ENCODE measurements at regions not wholly inside any gene's neighbourhood (a gene's known extent, or its start where the extent isn't known, plus 50 kb on each side); places are given as distances from the start of the nearest gene placed in this dataset.

- Mint-ChIP-seq H3K36me3 (ENCODE audit: insufficient read depth, unreplicated experiment) (no peaks in the 10 kb centered on the region), H3K4me3 (ENCODE audit: unreplicated experiment) (no peak overlapping the region), H3K9me3 (ENCODE audit: unreplicated experiment) (no peaks in the 10 kb centered on the region), H3K4me1 (ENCODE audit: insufficient read depth, unreplicated experiment) (no peaks in the 10 kb centered on the region), H3K27me3 (ENCODE audit: insufficient read depth, unreplicated experiment) (no peaks in the 10 kb centered on the region), H3K27ac (ENCODE audit: low read depth, unreplicated experiment) (no peak overlapping the region)
- ChIA-PET POLR2A (interaction anchor here (0.6 kb wide), 1 partner anchor 287 kb away, joined by 3 read pairs; no protein-coding TSS in a partner anchor), CTCF (interaction anchor here (0.9 kb wide), 1 partner anchor 63 kb away, joined by 3 read pairs; no protein-coding TSS in a partner anchor)
- no TSS peak for BruUV-seq (replicated peaks)
- TF ChIP-seq, protein P1, sequence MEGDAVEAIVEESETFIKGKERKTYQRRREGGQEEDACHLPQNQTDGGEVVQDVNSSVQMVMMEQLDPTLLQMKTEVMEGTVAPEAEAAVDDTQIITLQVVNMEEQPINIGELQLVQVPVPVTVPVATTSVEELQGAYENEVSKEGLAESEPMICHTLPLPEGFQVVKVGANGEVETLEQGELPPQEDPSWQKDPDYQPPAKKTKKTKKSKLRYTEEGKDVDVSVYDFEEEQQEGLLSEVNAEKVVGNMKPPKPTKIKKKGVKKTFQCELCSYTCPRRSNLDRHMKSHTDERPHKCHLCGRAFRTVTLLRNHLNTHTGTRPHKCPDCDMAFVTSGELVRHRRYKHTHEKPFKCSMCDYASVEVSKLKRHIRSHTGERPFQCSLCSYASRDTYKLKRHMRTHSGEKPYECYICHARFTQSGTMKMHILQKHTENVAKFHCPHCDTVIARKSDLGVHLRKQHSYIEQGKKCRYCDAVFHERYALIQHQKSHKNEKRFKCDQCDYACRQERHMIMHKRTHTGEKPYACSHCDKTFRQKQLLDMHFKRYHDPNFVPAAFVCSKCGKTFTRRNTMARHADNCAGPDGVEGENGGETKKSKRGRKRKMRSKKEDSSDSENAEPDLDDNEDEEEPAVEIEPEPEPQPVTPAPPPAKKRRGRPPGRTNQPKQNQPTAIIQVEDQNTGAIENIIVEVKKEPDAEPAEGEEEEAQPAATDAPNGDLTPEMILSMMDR (IDR thresholded peaks at IDR 0.05; ENCODE audit: unreplicated experiment) = no peak
- intact Hi-C loops (cut with micrococcal nuclease) = no loop called here
- no peak for DNase-seq (ENCODE audit: unreplicated experiment)
Measured at GRCh38 chr11:69361048-69361447, 67.1 kb downstream of the MYEOV start.

DNA sequence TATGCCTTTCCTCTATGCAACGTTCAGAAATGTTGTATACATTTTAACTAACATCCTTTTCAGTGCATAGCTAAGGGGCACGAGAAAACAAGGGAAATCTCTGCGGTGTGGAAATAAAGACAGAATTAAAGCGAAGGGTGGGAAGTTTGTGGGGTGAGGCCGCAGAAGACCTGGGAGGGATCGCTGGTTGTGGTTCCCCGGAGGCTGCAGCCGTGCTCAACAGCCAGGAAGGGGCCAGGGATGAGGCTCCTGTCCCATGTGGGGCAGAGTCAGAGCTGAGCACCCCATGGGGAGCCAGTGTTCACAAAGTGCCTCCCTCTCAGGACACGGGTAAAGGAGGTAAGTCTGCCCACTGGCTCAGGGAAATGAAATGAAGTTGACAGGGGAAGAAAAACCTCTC, 67.5 kb downstream of the MYEOV start:
- Mint-ChIP-seq H3K36me3 (ENCODE audit: insufficient read depth, unreplicated experiment) (no peaks in the 10 kb centered on the region), H3K9me3 (ENCODE audit: unreplicated experiment) (no peaks in the 10 kb centered on the region), H3K27me3 (ENCODE audit: insufficient read depth, unreplicated experiment) (no peaks in the 10 kb centered on the region), H3K27ac (ENCODE audit: low read depth, unreplicated experiment) (no peak overlapping the region), H3K4me1 (ENCODE audit: insufficient read depth, unreplicated experiment) (no peaks in the 10 kb centered on the region), H3K4me3 (ENCODE audit: unreplicated experiment) (no peak overlapping the region)
- DNase-seq (ENCODE audit: unreplicated experiment) = no peak
- TF ChIP-seq, protein P1 (IDR thresholded peaks at IDR 0.05; ENCODE audit: unreplicated experiment) = no peak
- ChIA-PET CTCF (interaction anchor here (0.9 kb wide), 1 partner anchor 64 kb away, joined by 3 read pairs; no protein-coding TSS in a partner anchor), POLR2A (interaction anchor here (0.6 kb wide), 1 partner anchor 287 kb away, joined by 3 read pairs; no protein-coding TSS in a partner anchor)
- BruUV-seq (replicated peaks) = no TSS peak
- intact Hi-C loops (cut with micrococcal nuclease) = no loop called here

GRCh38 chr11:69362315-69362714, 68.4 kb downstream of the MYEOV start:
- DNase-seq (ENCODE audit: unreplicated experiment) = no peak
- H3K27ac Mint-ChIP-seq (ENCODE audit: low read depth, unreplicated experiment) = no peak overlapping the region
- POLR2A ChIA-PET = no interaction called here
- H3K36me3 Mint-ChIP-seq (ENCODE audit: insufficient read depth, unreplicated experiment) = no peaks in the 10 kb centered on the region
- H3K4me3 Mint-ChIP-seq (ENCODE audit: unreplicated experiment) = no peak overlapping the region
- TF ChIP-seq, protein P1 (IDR thresholded peaks at IDR 0.05; ENCODE audit: unreplicated experiment) = no peak
- intact Hi-C loops (cut with micrococcal nuclease) = no loop called here
- no peaks in the 10 kb centered on the region for H3K9me3 Mint-ChIP-seq (ENCODE audit: unreplicated experiment)
- H3K27me3 Mint-ChIP-seq (ENCODE audit: insufficient read depth, unreplicated experiment) = no peaks in the 10 kb centered on the region
- H3K4me1 Mint-ChIP-seq (ENCODE audit: insufficient read depth, unreplicated experiment) = no peaks in the 10 kb centered on the region
- no TSS peak for BruUV-seq (replicated peaks)
- CTCF ChIA-PET = interaction anchor here (0.7 kb wide), 1 partner anchor 100 kb away, joined by 3 read pairs; no protein-coding TSS in a partner anchor

GRCh38 chr11:69364921-69365320, 71.0 kb downstream of the MYEOV start:
- Mint-ChIP-seq H3K27ac (ENCODE audit: low read depth, unreplicated experiment) (no peak overlapping the region), H3K27me3 (ENCODE audit: insufficient read depth, unreplicated experiment) (no peaks in the 10 kb centered on the region), H3K36me3 (ENCODE audit: insufficient read depth, unreplicated experiment) (no peaks in the 10 kb centered on the region), H3K4me3 (ENCODE audit: unreplicated experiment) (no peak overlapping the region), H3K9me3 (ENCODE audit: unreplicated experiment) (peaks cover 12% of the 10 kb centered on the region), H3K4me1 (ENCODE audit: insufficient read depth, unreplicated experiment) (peaks cover 16% of the 10 kb centered on the region)
- TF ChIP-seq, protein P1 (IDR thresholded peaks at IDR 0.05; ENCODE audit: unreplicated experiment) = no peak
- CTCF ChIA-PET = no interaction called here
- no peak for DNase-seq (ENCODE audit: unreplicated experiment)
- POLR2A ChIA-PET = no interaction called here
- intact Hi-C loops (cut with micrococcal nuclease) = no loop called here
- no TSS peak for BruUV-seq (replicated peaks)

Measured in MCF 10A (cell line).